Right lung (tissue), 2 donors: ENCODE measurements at regions not wholly inside any gene's neighbourhood (a gene's known extent, or its start where the extent isn't known, plus 50 kb on each side); places are given as distances from the start of the nearest gene placed in this dataset.

Experiments
- DNase-seq, 2 donors: peaks; one replicate each; pipeline ENCODE4 v3.0.0-alpha.2; 2013

GRCh38 chr10:106520698-106521097 lies 643.8 kb downstream of the SORCS1 start:
- DNase-seq: no peak

- DNase-seq: no peak
Observed at GRCh38 chr10:106519376-106520030, 645.0 kb downstream of the SORCS1 start.

- no peak for DNase-seq
Observed at GRCh38 chr10:106515206-106515790, 649.2 kb downstream of the SORCS1 start.

GRCh38 chr10:106513352-106513771 lies 651.1 kb downstream of the SORCS1 start:
- DNase-seq: no peak

GRCh38 chr10:106511917-106512316 lies 652.6 kb downstream of the SORCS1 start:
- DNase-seq: no peak

- DNase-seq: no peak
Observed at GRCh38 chr10:106508950-106509349, 655.6 kb downstream of the SORCS1 start.

- DNase-seq: no peak
Observed at GRCh38 chr10:106506526-106507283, 657.8 kb downstream of the SORCS1 start.

GRCh38 chr10:106504536-106504935 lies 660.0 kb downstream of the SORCS1 start:
- no peak for DNase-seq

- no peak for DNase-seq
Observed at GRCh38 chr10:106502641-106503040, 661.9 kb downstream of the SORCS1 start.

GRCh38 chr10:106500925-106501525 lies 663.5 kb downstream of the SORCS1 start:
- DNase-seq: no peak

- no peak for DNase-seq
Observed at GRCh38 chr10:106500041-106500924, 664.2 kb downstream of the SORCS1 start.

GRCh38 chr10:106499448-106499847 lies 665.1 kb downstream of the SORCS1 start:
- DNase-seq: no peak

- DNase-seq: no peak
Observed at GRCh38 chr10:106498675-106499074, 665.8 kb downstream of the SORCS1 start.

- DNase-seq: no peak
Observed at GRCh38 chr10:106495931-106496330, 668.6 kb downstream of the SORCS1 start.

GRCh38 chr10:106493751-106494150 lies 670.8 kb downstream of the SORCS1 start:
- no peak for DNase-seq

- DNase-seq: no peak
Observed at GRCh38 chr10:106493226-106493625, 671.3 kb downstream of the SORCS1 start.

GRCh38 chr10:106487726-106488125 lies 676.8 kb downstream of the SORCS1 start:
- DNase-seq: no peak

- no peak for DNase-seq
Observed at GRCh38 chr10:106481598-106482275, 682.8 kb downstream of the SORCS1 start.

- DNase-seq: no peak
Observed at GRCh38 chr10:106479636-106480035, 684.9 kb downstream of the SORCS1 start.

- no peak for DNase-seq
Observed at GRCh38 chr10:106474876-106475275, 689.6 kb downstream of the SORCS1 start.

- no peak for DNase-seq
Observed at GRCh38 chr10:106473129-106473685, 691.3 kb downstream of the SORCS1 start.
